MM.1S (cell line): ENCODE measurements at regions not wholly inside any gene's neighbourhood (a gene's known extent, or its start where the extent isn't known, plus 50 kb on each side); places are given as distances from the start of the nearest gene placed in this dataset.

Experiments used
- DNase-seq: peaks from one replicate; pipeline ENCODE4 v3.0.0-alpha.2; 2015
- H2AFZ ChIP-seq: fragments of 300-600 bp; sonication (generic); 2 replicates; pipeline ENCODE4 v1.6.0; 2016; ENCODE audit warnings: antibody characterized with exemption, low read length
- H3F3A ChIP-seq: fragments of 300-600 bp; sonication (generic); 2 replicates; pipeline ENCODE4 v1.6.1; 2016; ENCODE audit warnings: mild to moderate bottlenecking, antibody characterized with exemption, low read length, moderate library complexity, mixed read lengths; ENCODE audit not compliant: insufficient read depth
- H3K27ac ChIP-seq: fragments of 300-600 bp; sonication (generic); 2 replicates; pipeline ENCODE4 v1.5.1; 2016; ENCODE audit warnings: mild to moderate bottlenecking, low read length
- H3K27me3 ChIP-seq: fragments of 300-600 bp; sonication (generic); replicated peaks from 2 replicates; pipeline ENCODE4 v1.6.0; 2016; ENCODE audit warnings: low read length; ENCODE audit not compliant: insufficient read depth
- H3K36me3 ChIP-seq: fragments of 300-600 bp; sonication (generic); replicated peaks from 2 replicates; pipeline ENCODE4 v1.6.1; 2016; ENCODE audit warnings: mild to moderate bottlenecking, low read length, mixed read lengths; ENCODE audit not compliant: insufficient read depth
- H3K4me1 ChIP-seq: fragments of 300-600 bp; sonication (generic); 2 replicates; pipeline ENCODE4 v1.6.1; 2016; ENCODE audit warnings: low read length, mixed read lengths
- H3K4me2 ChIP-seq: fragments of 300-600 bp; sonication (generic); 2 replicates; pipeline ENCODE4 v1.6.0; 2016; ENCODE audit warnings: low read depth, low read length
- H3K4me3 ChIP-seq: fragments of 300-600 bp; sonication (generic); 2 replicates; pipeline ENCODE4 v1.5.1; 2016; ENCODE audit warnings: low read length, mixed read lengths
- H3K79me2 ChIP-seq: fragments of 300-600 bp; sonication (generic); 2 replicates; pipeline ENCODE4 v1.6.1; 2016; ENCODE audit warnings: mixed run types, low read length, mixed read lengths
- H3K9ac ChIP-seq: fragments of 300-600 bp; sonication (generic); 2 replicates; pipeline ENCODE4 v1.6.1; 2016; ENCODE audit warnings: low read length, mixed read lengths
- H3K9me2 ChIP-seq: fragments of 300-600 bp; sonication (generic); replicated peaks from 2 replicates; pipeline ENCODE4 v1.6.1; 2016; ENCODE audit warnings: mild to moderate bottlenecking, low read length, mixed read lengths; ENCODE audit not compliant: insufficient read depth
- H3K9me3 ChIP-seq: fragments of 300-600 bp; sonication (generic); replicated peaks from 2 replicates; pipeline ENCODE4 v1.6.1; 2016; ENCODE audit warnings: mild to moderate bottlenecking, low read length, mixed read lengths; ENCODE audit not compliant: insufficient read depth
- H4K20me1 ChIP-seq: fragments of 300-600 bp; sonication (generic); 2 replicates; pipeline ENCODE4 v1.6.1; 2016; ENCODE audit warnings: mild to moderate bottlenecking, low read length, moderate library complexity, mixed read lengths; ENCODE audit not compliant: insufficient read depth
- CTCF ChIP-seq: fragments of 300-600 bp; sonication (generic); IDR thresholded peaks from 2 replicates; pipeline ENCODE4 v1.5.1; 2016; ENCODE audit warnings: antibody characterized with exemption, low read length, mixed read lengths
- EZH2 ChIP-seq: fragments of 300-600 bp; sonication (generic); optimal IDR thresholded peaks from 2 replicates; pipeline ENCODE3; 2017; ENCODE audit warnings: low read depth, mild to moderate bottlenecking, antibody characterized with exemption, low read length, mixed read lengths
- EZH2phosphoT487 ChIP-seq: fragments of 300-600 bp; sonication (generic); IDR thresholded peaks from 2 replicates; pipeline ENCODE4 v1.6.1; 2018; ENCODE audit warnings: antibody characterized with exemption, low read length

- Histone ChIP-seq H3K4me1 (no peaks in the 10 kb centered on the region), H3F3A (no peaks in the 10 kb centered on the region), H2AFZ (no peak overlapping the region), H3K27me3 (no peaks in the 10 kb centered on the region), H4K20me1 (no peaks in the 10 kb centered on the region), H3K36me3 (no peaks in the 10 kb centered on the region), H3K9me3 (no peaks in the 10 kb centered on the region), H3K4me3 (no peak overlapping the region), H3K9me2 (no peaks in the 10 kb centered on the region), H3K79me2 (no peaks in the 10 kb centered on the region), H3K9ac (no peak overlapping the region), H3K4me2 (no peak overlapping the region), H3K27ac (no peak overlapping the region)
- DNase-seq = no peak
- no peak for TF ChIP-seq CTCF
- TF ChIP-seq EZH2phosphoT487 = no peak
- no peak for TF ChIP-seq EZH2
Observed at GRCh38 chr13:53101883-53102282, 73.3 kb downstream of the OLFM4 start.

GRCh38 chr13:53104136-53104535 is 75.5 kb downstream of the OLFM4 start:
- H3K79me2 ChIP-seq = no peaks in the 10 kb centered on the region
- DNase-seq = no peak
- H3K4me3 ChIP-seq = no peak overlapping the region
- no peak overlapping the region for H3K9ac ChIP-seq
- no peaks in the 10 kb centered on the region for H3K36me3 ChIP-seq
- no peak overlapping the region for H3K27ac ChIP-seq
- H4K20me1 ChIP-seq = no peaks in the 10 kb centered on the region
- H3K4me1 ChIP-seq = no peaks in the 10 kb centered on the region
- no peaks in the 10 kb centered on the region for H3K9me3 ChIP-seq
- no peak for TF ChIP-seq CTCF
- TF ChIP-seq EZH2phosphoT487 = no peak
- no peak for TF ChIP-seq EZH2
- no peaks in the 10 kb centered on the region for H3F3A ChIP-seq
- no peaks in the 10 kb centered on the region for H3K9me2 ChIP-seq
- H2AFZ ChIP-seq = no peak overlapping the region
- H3K4me2 ChIP-seq = no peak overlapping the region
- no peaks in the 10 kb centered on the region for H3K27me3 ChIP-seq

GRCh38 chr13:53105477-53105876 is 76.9 kb downstream of the OLFM4 start:
- no peaks in the 10 kb centered on the region for H3K4me1 ChIP-seq
- H3K4me3 ChIP-seq = no peak overlapping the region
- H4K20me1 ChIP-seq = no peaks in the 10 kb centered on the region
- no peaks in the 10 kb centered on the region for H3K79me2 ChIP-seq
- no peaks in the 10 kb centered on the region for H3K36me3 ChIP-seq
- no peak overlapping the region for H2AFZ ChIP-seq
- DNase-seq = no peak
- no peak overlapping the region for H3K4me2 ChIP-seq
- H3K9me2 ChIP-seq = no peaks in the 10 kb centered on the region
- H3F3A ChIP-seq = no peaks in the 10 kb centered on the region
- no peaks in the 10 kb centered on the region for H3K9me3 ChIP-seq
- TF ChIP-seq EZH2phosphoT487 (no peak), CTCF (no peak)
- H3K27ac ChIP-seq = no peak overlapping the region
- H3K9ac ChIP-seq = no peak overlapping the region
- no peaks in the 10 kb centered on the region for H3K27me3 ChIP-seq
